ENCODE measurements at regions not wholly inside any gene's neighbourhood (a gene's known extent, or its start where the extent isn't known, plus 50 kb on each side); places are given as distances from the start of the nearest gene placed in this dataset.

GRCh38 chr21:14603202-14603601 is 57.1 kb upstream of the SAMSN1 start:
- DNase-seq, result no peak

- DNase-seq, result no peak
Measured at GRCh38 chr21:14602382-14602958, 56.4 kb upstream of the SAMSN1 start.

GRCh38 chr21:14600569-14601297 is 54.6 kb upstream of the SAMSN1 start:
- no peak for DNase-seq

GRCh38 chr21:14598065-14598464 is 52.0 kb upstream of the SAMSN1 start:
- DNase-seq, result no peak

Measured in NCI-H1436 (cell line).